ENCODE measurements at regions not wholly inside any gene's neighbourhood (a gene's known extent, or its start where the extent isn't known, plus 50 kb on each side); places are given as distances from the start of the nearest gene placed in this dataset.

- no peaks in the 10 kb centered on the region for H4K20me1 ChIP-seq (ENCODE audit: insufficient read depth, low read length)
- H3K9me3 ChIP-seq (ENCODE audit: low read depth, low read length) = no peaks in the 10 kb centered on the region
- H3K4me2 ChIP-seq (ENCODE audit: insufficient read depth, low read length) = no peak overlapping the region
- no peaks in the 10 kb centered on the region for H3K79me2 ChIP-seq (ENCODE audit: insufficient read depth, low read length)
- H3K4me1 ChIP-seq (ENCODE audit: insufficient read depth, low read length) = no peaks in the 10 kb centered on the region
- H3K27ac ChIP-seq (ENCODE audit: low read depth, low read length) = no peak overlapping the region
- DNase-seq (ENCODE audit: insufficient read length, low spot score, missing footprints) = no peak
- no peak for TF ChIP-seq CTCF (IDR thresholded peaks at IDR 0.05; ENCODE audit: extremely low read depth, low read depth, low read length)
- H3K27me3 ChIP-seq (ENCODE audit: insufficient read depth, low read length) = no peaks in the 10 kb centered on the region
- H3K4me3 ChIP-seq (ENCODE audit: insufficient read depth, low read length) = no peak overlapping the region
- H2AFZ ChIP-seq (ENCODE audit: low read length) = no peak overlapping the region
- no peaks in the 10 kb centered on the region for H3K36me3 ChIP-seq (ENCODE audit: insufficient read depth, low read length)
Measured at GRCh38 chr4:181151856-181152255, 1091.3 kb upstream of the TENM3 start.

- H3K4me3 ChIP-seq (ENCODE audit: insufficient read depth, low read length) = no peak overlapping the region
- no peaks in the 10 kb centered on the region for H3K36me3 ChIP-seq (ENCODE audit: insufficient read depth, low read length)
- TF ChIP-seq CTCF (IDR thresholded peaks at IDR 0.05; ENCODE audit: extremely low read depth, low read depth, low read length) = no peak
- H3K4me1 ChIP-seq (ENCODE audit: insufficient read depth, low read length) = no peaks in the 10 kb centered on the region
- H2AFZ ChIP-seq (ENCODE audit: low read length) = no peak overlapping the region
- H3K27ac ChIP-seq (ENCODE audit: low read depth, low read length) = no peak overlapping the region
- H3K79me2 ChIP-seq (ENCODE audit: insufficient read depth, low read length) = no peaks in the 10 kb centered on the region
- H3K4me2 ChIP-seq (ENCODE audit: insufficient read depth, low read length) = no peak overlapping the region
- DNase-seq (ENCODE audit: insufficient read length, low spot score, missing footprints) = no peak
- no peaks in the 10 kb centered on the region for H3K9me3 ChIP-seq (ENCODE audit: low read depth, low read length)
- H3K27me3 ChIP-seq (ENCODE audit: insufficient read depth, low read length) = no peaks in the 10 kb centered on the region
- H4K20me1 ChIP-seq (ENCODE audit: insufficient read depth, low read length) = no peaks in the 10 kb centered on the region
Measured at GRCh38 chr4:181157647-181158046, 1085.6 kb upstream of the TENM3 start.

GRCh38 chr4:181158971-181159370 is 1084.2 kb upstream of the TENM3 start:
- Histone ChIP-seq H4K20me1 (ENCODE audit: insufficient read depth, low read length) (no peaks in the 10 kb centered on the region), H3K36me3 (ENCODE audit: insufficient read depth, low read length) (no peaks in the 10 kb centered on the region)
- DNase-seq (ENCODE audit: insufficient read length, low spot score, missing footprints) = no peak

GRCh38 chr4:181161669-181162068 is 1081.5 kb upstream of the TENM3 start:
- Histone ChIP-seq H2AFZ (ENCODE audit: low read length) (no peak overlapping the region), H3K27me3 (ENCODE audit: insufficient read depth, low read length) (no peaks in the 10 kb centered on the region), H4K20me1 (ENCODE audit: insufficient read depth, low read length) (no peaks in the 10 kb centered on the region), H3K79me2 (ENCODE audit: insufficient read depth, low read length) (no peaks in the 10 kb centered on the region), H3K9me3 (ENCODE audit: low read depth, low read length) (no peaks in the 10 kb centered on the region), H3K36me3 (ENCODE audit: insufficient read depth, low read length) (no peaks in the 10 kb centered on the region), H3K4me2 (ENCODE audit: insufficient read depth, low read length) (no peak overlapping the region), H3K27ac (ENCODE audit: low read depth, low read length) (no peak overlapping the region), H3K4me1 (ENCODE audit: insufficient read depth, low read length) (no peaks in the 10 kb centered on the region), H3K4me3 (ENCODE audit: insufficient read depth, low read length) (no peak overlapping the region)
- DNase-seq (ENCODE audit: insufficient read length, low spot score, missing footprints) = no peak
- no peak for TF ChIP-seq CTCF (IDR thresholded peaks at IDR 0.05; ENCODE audit: extremely low read depth, low read depth, low read length)

More at GRCh38 chr4:181158971-181159370, 1084.2 kb upstream of the TENM3 start:
- Histone ChIP-seq H3K9me3 (ENCODE audit: low read depth, low read length) (no peaks in the 10 kb centered on the region), H2AFZ (ENCODE audit: low read length) (no peak overlapping the region), H3K4me3 (ENCODE audit: insufficient read depth, low read length) (no peak overlapping the region), H3K4me1 (ENCODE audit: insufficient read depth, low read length) (no peaks in the 10 kb centered on the region), H3K27ac (ENCODE audit: low read depth, low read length) (no peak overlapping the region), H3K27me3 (ENCODE audit: insufficient read depth, low read length) (no peaks in the 10 kb centered on the region), H3K79me2 (ENCODE audit: insufficient read depth, low read length) (no peaks in the 10 kb centered on the region), H3K4me2 (ENCODE audit: insufficient read depth, low read length) (no peak overlapping the region)
- no peak for TF ChIP-seq CTCF (IDR thresholded peaks at IDR 0.05; ENCODE audit: extremely low read depth, low read depth, low read length)
